ENCODE measurements at regions not wholly inside any gene's neighbourhood (a gene's known extent, or its start where the extent isn't known, plus 50 kb on each side); places are given as distances from the start of the nearest gene placed in this dataset.
"Not testable (repeated sequence)": the region's sequence is repeated elsewhere in the genome, so short reads cannot be mapped to it uniquely, and the experiment has no call there.

DNA sequence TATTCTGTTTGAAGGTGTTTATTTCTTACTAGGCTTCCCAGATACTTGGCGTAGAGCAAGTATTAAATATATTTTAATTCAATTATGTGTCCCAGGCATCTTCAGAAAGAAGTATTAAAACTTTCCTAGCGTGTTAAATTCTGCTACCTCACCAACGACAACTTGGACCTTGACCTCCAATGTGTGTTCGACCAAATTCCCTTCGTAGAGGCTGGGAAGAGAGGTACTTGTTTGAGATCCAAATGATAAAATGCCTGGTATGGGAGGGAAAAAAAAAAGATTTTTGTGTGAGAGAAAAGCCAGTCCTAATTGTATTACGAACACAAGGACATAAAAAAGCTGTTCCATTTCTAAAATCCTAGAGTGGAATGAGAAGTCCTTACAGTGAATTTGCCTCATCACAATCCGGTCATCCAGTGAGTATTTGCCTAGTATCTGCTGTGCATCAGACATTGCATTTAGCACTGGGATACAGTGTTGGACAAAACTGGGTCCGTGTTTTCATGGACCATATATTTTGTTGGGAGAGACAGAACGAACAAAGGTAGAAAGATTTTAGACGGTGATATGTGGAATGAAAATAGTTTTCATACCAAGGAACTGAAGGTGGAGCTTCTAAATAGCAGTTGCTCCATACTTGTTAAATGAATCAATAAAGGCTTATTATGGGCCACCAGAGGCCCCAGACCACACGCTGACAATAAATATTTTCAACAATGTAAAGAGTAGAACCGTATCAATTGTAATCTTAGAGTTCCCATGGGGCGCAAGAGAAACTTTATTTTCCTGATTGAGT lies 103.1 kb downstream of the KIF4B start:
- no peak for DNase-seq

DNA sequence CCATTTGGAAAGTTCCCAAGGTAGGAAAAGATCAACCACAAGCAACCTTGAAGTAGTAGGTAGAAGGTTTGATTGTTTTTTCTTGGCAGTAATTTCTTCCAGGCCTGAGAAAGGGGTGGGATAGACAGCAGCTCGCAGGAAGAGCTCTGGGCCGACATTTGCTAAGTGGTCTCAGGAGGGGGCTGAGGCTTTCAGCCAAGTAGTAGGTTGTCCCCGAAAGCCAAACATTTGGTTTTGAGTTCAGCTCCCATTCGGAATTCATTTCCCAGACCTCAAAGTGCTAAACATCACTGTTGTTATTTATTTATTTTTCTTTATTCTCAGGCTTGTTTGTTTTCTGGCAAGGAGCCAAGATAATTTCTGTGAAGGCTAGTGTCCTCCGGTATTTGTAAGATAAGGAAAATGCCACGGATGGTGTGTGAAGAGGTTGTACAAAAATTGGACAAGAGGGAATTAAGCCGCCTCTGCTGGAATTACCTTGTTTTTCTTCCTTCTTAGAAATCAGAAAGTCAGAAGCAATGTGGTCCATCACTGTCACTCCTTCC lies 112.1 kb downstream of the KIF4B start:
- DNase-seq = no peak

DNA sequence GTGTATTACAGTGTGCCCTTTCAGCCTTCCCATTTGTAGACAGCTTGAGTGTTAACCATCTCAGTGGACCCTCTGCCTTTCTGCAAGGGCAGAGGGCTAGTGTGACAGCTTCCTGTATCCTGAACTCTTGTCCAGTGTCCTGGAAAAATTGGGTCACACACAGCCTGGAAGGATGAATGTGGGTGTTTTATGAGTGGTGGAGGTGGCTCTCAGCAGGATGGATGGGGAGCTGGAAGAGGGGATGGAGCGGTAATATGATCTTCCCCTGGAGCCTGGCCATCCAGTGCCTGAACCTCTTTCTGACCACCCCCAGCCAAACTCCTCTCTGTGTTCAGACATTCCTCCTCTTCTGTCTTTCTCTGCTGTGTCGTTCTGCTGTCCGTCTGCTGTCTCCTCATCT lies 113.0 kb downstream of the KIF4B start:
- no peak for DNase-seq

DNA sequence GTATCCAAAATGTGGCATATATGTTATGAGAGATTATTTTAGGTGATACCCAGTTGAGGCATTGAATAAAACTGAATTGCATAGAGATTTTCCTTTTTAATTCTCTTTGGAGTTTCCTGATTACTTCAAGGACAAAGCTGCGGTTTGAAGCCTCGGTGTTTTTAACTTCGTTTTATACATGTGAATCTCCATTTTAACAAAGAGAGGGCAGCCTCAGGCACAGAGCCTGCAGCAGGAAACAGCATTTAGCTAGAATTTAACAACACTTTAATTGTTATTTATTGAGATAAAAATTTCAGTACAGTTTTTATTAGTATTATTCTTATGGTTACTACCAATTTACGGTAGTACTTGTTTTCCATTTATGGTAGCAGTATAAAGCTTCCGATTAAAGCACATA lies 114.0 kb downstream of the KIF4B start:
- DNase-seq = no peak

DNA sequence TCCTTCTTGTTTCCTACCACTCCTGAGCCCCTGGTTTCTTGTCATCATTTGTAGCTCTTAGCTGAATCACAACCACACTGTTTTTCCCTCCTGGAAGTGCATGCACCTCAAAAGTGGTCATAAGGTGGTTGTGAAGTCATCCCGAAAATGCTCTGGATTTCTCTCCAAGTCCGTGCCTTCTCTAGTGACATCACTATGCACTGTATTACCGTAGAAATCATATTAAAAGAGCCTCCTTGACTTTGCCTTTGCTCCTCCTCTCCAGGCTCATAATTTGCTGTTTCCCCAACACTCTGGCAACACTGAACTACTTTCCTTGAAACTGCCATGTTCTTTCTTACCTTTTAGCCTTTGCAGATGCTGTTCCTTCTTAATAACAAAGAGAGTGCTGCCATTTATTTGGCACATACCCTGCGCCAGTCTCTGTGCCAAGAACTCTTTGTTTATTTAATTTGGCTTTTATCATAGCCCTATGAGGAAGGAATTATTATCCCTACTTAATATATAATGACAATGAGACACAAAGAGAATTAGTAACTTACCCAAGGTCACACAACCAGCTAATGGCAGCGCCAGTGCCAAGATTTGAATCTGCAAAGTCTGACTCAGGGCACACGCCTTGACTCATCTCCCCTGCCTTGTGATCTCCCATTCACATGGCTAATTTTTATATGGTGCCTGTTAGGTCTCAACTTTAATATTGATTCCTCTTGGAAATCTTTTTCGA lies 115.4 kb downstream of the KIF4B start:
- DNase-seq = no peak

DNA sequence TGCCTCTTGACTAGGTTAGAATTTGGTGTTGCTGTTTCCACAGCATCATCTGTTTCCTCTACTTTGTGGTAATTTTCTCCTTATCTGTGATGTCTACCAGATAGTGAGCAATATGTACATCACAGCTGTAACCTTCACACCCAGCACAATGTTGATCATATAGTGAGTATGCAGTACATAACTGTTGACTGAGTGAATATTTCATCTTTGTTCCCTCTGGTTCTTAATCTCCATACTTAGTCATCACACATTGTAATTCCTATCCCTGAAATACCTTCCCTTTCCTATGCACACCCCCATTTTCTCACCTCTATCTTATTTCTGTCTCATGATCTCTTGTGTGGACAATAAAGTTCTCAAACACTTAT lies 115.9 kb downstream of the KIF4B start:
- DNase-seq = no peak

DNA sequence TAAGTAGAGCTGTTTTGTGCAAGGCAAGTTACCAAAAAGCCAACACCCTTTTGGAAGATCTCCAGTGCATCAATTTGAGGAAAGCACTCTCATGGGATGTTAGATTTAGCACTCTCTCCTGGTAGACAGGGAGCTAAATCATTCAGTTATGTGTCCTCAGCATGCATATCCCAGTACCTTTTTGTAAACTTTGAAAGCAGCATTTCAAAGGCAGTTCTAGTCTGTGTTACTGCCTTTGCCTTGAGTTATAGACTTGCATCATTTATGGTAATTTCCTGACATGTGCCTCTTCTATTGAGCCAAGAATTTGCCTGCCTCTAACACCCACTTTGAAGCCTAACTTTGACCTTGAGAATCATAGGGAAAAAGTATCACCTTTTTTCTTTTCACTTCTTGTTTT lies 120.6 kb downstream of the KIF4B start:
- no peak for DNase-seq

DNA sequence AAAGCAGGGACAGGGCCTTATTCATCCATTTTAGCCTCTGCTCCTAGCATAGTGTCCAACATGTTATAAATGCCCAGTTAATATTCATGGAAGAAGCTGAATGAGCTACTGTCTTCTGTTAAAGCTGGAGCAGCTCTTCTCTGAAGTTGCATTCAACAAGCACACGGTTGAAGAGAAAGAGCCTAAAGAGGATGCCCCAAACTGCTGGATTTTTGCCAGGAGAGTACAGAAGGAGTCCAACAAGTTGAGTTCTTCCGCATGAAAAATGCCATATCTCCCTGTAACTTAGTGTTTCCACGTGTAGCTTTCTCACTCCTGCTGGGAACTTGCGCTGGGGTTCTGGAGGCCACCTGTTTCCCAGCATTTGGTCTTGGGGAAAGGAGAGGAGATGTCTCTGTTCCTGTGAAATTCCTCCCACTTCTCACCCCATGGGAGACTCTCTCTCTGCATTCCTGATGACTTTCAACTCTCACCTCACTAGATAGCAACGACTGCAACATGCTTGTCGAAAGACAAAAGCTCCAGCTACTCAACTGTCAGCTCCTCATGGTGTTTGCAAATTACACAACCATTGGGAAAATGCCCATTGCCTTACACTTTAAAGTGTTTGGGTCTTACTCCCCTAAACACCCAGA lies 122.8 kb downstream of the KIF4B start:
- DNase-seq = no peak

DNA sequence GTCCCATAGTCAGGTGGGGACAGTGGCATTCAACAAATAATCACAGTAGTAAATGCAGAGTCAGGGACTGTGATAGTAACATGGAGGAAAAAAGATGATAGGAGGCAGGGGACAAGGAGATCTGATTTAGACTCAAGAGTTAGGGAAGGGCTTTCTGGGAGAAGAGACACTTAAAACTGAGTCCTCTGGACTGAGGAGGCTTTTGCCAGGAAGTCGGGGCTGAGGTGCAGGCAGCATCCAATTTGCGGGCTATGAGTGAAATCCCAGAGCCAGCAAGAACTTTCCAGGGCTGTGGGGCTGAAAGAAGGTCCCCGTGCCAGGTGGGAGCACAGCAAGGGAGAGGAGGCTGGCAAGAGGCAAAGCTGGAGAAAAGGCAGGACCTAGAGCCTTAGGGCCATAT lies 124.1 kb downstream of the KIF4B start:
- DNase-seq = no peak

DNA sequence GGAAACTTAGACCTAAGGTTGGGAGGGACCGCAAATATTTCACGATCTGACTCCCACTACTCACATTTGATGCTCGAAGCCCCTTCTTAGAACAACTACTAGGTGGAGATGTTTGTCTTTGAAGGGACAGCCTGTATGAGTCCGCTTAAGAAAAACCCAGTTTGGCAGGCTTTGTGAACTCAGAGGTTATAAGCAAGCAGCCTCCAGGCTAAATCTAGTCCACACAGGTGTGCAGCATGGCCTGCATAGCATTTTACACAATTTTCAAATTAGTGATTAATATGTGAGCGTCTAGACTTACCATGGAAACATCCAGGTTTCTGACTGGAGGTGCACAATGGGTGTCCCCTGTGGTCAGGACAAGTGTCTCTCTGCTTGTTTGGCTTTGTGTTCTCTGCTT lies 127.1 kb downstream of the KIF4B start:
- no peak for DNase-seq

DNA sequence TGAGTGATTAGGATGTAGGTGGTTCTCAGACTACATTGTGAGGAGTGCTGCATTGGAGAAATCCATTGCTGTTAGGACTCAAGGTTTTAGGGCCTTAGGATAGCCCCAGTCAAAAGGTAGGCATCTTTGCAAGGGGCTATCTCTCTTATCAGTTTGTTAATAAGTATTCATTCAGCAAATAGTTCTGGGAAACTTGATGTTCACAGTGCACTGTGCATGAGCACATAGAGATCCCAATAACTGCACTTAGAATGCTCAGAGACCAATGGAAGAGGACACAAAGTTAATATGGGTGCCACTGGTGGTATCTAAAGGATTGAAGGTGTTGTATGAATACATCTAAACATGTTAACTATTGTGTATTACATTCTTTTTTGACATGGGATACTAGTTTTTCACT lies 131.4 kb downstream of the KIF4B start:
- no peak for DNase-seq

DNA sequence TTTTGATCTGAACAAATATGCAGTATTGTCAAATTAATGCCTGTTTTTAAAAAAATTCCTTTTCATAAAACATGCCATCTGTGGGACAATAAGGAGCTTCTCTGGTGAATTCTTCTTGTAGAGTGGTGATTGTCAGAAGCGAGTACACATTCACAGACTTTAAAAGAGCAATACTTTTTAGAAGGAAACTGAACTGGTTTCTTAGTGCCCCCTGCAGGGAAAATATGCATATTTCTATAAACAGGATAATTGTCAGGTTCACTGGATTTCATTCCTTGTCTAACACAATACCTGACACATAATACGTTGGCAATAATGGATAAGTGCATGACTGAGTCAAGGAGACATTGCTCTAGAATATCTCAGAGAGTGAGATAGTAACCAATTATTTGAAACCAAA lies 133.7 kb downstream of the KIF4B start:
- DNase-seq = peak; percentile 5

DNA sequence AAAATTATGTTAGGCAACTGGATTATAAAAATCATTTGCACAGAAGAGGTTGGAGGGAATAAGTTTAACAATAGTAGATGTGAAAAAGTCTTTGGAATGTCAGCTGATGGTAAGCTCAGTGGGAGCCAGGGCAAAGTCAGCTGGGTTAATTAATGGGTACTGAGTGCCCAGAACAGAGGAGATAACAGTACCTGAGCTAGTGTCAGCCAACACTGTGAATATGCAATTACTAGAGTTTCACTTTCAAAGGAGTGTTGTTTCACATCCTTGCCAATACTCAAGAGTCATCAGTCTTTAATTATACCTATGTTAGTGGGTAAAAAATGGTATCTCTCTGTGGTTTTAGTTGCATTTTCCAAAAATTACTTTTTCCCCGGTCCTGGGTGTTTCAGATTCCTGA lies 135.1 kb downstream of the KIF4B start:
- no peak for DNase-seq

DNA sequence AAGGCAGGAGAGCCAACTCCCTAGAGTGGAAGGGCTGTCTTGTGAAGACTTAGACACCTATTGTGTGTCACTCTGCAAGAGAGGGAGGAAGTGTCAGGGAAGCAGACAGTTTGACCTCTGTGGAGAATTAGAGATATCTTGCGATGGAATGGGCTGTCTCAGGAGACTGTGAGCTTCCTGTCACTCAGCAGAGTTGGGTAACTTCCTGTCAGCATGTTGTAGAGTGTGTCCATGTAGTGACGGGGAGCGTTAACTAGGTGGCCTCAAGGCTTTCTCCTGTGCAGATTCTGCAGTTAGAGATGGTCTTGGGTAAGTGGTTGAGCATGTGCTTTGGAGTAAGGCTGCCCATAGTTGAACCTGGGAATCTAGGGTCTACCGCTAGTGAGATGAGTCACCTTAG lies 136.5 kb downstream of the KIF4B start:
- no peak for DNase-seq

DNA sequence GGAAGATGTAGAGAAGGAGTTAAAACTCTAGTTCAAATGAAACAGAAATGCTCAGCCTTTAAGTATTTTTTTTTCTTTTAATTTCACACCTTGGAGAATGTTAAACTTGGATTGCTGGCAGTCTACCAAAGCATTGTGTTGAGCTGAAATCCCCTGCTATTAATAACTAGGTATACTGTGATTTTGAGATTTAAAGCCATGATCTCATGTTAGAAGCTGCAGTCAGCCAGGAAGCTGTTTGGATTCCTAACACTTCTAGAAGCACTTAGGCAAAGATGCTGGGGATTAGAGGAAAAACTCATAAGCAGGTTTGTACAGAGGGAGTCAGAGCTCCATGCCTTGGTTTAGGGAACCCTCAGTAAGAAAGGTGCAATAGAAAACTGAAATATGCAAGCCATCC lies 141.4 kb downstream of the KIF4B start:
- DNase-seq = no peak

DNA sequence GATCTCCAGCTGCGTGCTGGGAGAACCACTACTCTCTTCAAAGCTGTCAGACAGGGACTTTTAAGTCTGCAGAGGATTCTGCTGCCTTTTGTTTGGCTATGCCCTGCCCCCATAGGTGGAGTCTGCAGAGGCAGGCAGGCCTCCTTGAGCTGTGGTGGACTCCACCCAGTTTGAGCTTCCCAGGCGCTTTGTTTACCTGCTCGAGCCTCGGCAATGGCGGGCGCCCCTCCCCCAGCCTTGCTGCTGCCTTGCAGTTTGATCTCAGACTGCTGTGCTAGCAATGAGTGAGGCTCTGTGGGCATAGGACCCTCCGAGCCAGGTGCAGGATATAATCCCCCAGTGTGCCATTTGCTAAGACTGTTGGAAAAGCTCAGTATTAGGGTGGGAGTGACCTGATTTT lies 149.5 kb downstream of the KIF4B start:
- not testable (repeated sequence) for DNase-seq

DNA sequence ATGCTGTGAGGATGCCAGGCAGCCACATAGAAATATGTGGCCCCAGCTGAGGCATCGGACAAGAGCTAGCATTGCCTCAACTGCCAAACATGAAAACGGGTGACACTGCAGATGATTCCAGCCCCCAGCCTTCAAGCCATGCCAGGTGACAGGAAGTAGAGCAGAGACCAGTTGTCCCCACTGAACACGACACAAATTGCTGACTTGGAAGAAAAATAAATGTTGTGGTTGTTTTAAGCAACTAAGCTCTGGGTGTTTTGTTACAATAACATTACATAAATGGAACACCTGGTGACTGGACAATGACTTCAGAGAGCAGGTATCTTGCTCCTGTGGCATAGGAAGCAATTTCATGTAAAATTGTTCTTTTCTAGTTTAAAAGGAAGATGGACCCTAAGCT lies 154.2 kb downstream of the KIF4B start:
- no peak for DNase-seq

DNA sequence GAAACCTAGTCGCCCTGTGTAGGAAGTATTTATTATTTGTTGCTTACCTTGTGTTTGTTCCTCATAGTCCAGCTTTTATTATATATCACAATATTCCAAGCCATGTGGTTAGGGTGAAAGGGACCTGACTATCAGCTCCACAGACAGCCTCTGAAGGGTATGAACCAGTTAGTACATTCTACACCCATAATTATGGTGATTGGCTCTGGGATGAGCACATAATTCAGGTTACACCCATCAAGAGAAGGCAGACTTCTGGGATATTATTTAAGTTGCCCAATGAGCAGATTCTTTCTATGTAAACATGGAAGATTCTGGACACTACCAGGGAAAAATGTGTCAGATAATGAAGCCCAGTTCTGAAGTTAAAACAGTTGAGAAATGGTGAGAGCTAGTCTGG lies 168.0 kb downstream of the KIF4B start:
- DNase-seq = no peak

DNA sequence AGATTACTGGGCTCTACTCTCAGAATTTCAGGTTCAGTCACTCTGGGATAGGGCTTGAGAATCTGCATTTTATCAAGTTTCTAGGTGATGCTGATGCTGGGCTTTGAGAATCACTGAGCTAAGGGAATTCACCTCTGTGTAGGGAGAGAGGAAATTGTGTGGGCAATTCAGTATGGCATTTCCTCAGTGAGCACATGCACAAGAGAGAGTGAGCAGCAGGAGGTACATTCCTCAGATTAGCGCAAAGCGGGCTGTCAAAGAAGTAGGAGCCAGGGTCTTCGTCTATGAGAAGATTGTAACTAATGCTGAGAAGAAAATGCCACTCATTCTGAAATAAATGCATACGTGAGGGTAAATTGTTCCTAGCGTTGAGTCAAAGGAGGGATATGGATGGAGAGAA lies 175.9 kb downstream of the KIF4B start:
- DNase-seq = no peak

DNA sequence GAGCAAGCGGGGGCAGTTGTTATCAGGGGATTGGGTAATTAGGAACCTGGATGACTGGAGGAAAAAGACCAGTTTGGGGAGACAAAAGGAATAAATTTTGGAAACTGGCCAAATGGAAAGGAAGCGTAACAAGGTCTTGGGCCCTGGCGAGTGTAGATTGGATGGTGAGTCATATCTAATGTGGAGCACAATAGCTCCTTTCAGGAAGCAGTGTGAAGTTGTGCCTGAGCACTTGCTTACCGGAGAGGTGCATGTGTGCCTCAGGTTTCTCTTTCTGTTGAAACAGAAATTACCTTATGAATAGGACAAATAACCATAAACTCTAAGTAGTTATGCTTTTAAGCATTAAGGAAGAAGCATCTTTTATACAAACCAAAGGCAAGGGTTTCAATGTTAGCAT lies 176.4 kb downstream of the KIF4B start:
- no peak for DNase-seq

DNA sequence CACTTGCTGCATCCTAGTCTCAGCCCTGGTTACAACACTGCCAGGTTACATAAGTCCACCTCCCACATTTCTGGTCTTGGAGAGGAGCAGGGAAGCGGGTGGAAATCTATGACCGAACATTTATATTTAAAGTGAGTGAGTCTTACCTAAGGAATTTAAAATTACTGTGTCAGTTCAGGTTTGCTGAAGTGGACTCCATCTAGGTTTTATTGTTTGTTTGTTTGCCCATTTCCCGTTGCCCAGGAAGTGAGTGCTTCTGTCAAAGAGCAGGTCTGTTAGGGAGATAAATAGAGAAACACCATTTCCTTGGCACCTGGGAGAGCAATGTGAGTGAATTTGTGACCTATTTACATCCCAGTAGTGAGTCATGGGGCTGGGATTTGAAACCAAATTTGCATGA lies 179.5 kb downstream of the KIF4B start:
- no peak for DNase-seq

DNA sequence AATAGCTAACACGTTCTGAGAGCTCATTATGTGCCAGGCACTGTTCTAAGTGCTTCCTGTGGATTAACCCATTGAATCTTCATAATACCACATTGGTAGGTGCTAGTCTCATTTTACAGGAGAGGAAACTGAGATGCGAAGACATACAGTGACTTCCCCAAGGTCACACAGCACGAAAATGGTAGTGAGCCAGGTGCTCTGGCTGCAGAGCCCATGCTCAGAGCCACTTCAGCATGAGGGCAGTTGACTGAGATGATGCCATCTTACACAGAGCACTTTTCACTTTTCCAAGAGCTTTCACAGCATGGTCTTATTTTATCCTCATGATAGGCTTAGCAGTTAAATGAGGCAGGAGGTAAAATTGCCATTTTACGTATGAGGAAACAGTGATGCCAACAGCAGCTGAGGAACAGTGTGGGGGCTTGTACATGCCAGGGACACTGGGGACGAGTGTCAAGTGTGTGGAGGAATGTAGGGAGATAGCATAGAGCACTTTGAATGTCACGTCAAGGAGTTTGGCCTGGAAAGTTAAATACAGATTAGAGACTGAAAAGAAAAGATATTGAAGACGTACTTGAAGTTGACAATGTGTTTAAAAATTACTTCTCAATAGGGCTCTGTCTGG lies 180.0 kb downstream of the KIF4B start:
- DNase-seq = no peak

DNA sequence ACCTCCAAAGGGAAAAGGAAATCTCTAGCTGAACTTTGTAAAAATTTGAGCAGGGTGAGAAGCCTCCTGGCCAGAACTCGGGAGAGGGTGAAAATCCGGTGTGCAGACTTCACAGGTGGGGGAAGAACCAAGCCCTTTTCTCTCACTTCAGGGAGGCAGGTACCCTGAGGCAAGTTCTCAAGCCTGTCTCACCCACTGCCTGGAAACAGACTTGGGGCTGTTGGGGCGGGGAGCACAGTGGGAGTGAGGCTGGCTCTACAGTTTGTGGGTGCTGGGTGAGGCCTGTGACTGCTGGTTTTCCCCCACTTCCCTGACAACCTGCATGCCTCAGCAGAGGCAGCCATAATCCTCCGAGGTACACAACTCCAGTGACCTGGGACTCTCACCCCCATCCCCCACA lies 187.1 kb downstream of the KIF4B start:
- DNase-seq = no peak
